Suprapubic skin (tissue), 4 donors: ENCODE measurements at regions not wholly inside any gene's neighbourhood (a gene's known extent, or its start where the extent isn't known, plus 50 kb on each side); places are given as distances from the start of the nearest gene placed in this dataset.

Experiments used
- DNase-seq, 2 donors: peaks; one replicate each; pipeline ENCODE4 v3.0.0-alpha.2; 2019; ENCODE audit warnings: low spot score in 2 of 2
- H3K27ac ChIP-seq: fragments of 200-600 bp; sonication (generic); one replicate; pipeline ENCODE4 v1.5.1; 2019
- H3K27me3 ChIP-seq: fragments of 200-600 bp; sonication (generic); one replicate; pipeline ENCODE4 v1.5.1; 2019
- H3K36me3 ChIP-seq: fragments of 200-600 bp; sonication (generic); one replicate; pipeline ENCODE4 v1.5.1; 2019
- H3K4me1 ChIP-seq: fragments of 200-600 bp; sonication (generic); one replicate; pipeline ENCODE4 v1.5.1; 2019
- H3K4me3 ChIP-seq: fragments of 200-600 bp; sonication (generic); one replicate; pipeline ENCODE4 v1.5.1; 2019; ENCODE audit warnings: mild to moderate bottlenecking
- H3K9me3 ChIP-seq: fragments of 200-600 bp; sonication (generic); one replicate; pipeline ENCODE4 v1.5.1; 2019
- EP300 ChIP-seq: sonication (generic); formaldehyde crosslinking; IDR thresholded peaks from one replicate; pipeline ENCODE4 v1.6.1; 2017; ENCODE audit warnings: antibody characterized with exemption
- POLR2A ChIP-seq, 2 donors: fragments of 450-650 bp; IDR thresholded peaks; one replicate each; pipeline ENCODE4 v1.6.1; 2017; ENCODE audit warnings: antibody characterized with exemption in 2 of 2, mild to moderate bottlenecking in 2 of 2, moderate library complexity in 2 of 2
- POLR2AphosphoS5 ChIP-seq, 3 donors: sonication (generic); formaldehyde crosslinking; IDR thresholded peaks; one replicate each; pipeline ENCODE4 v1.6.1; 2017; ENCODE audit warnings: antibody characterized with exemption in 3 of 3
- WGBS: methylation state at CpG from one replicate; pipeline ENCODE4 v1.1.5; 2018; 5-methylcytosine and 5-hydroxymethylcytosine counted together
- TF ChIP-seq, protein P1 (sequence below), 2 donors: fragments of 200-600 bp in 1 of 2; fragments of 450-650 bp in 1 of 2; sonication (generic) in 1 of 2; IDR thresholded peaks; one replicate each; pipeline ENCODE4 v1.5.1; 2016 to 2019; ENCODE audit warnings: antibody characterized with exemption in 2 of 2, mild to moderate bottlenecking in 1 of 2, moderate library complexity in 1 of 2

DNA sequence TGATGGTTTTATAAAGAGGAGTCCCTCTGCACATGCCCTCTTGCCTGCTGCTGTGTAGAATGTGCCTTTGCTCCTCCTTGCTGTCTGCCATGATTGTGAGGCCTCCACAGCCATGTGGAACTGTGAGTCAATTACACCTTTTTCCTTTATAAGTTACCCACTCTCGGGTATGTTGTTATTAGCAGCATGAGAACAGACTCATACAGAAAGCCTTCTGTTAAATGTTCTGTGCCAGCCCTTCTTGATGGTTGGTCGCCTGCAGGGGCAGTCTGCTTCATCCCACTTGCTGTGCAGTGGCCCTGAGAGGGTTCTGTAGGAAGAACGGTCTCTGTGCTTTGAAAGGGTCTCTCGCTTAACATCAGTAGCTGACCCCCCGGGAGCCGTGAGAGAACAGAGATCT is 248.9 kb upstream of the IGFBP3 start:
- H3K9me3 ChIP-seq, result no peaks in the 10 kb centered on the region
- H3K36me3 ChIP-seq, result no peaks in the 10 kb centered on the region
- peaks cover 3% of the 10 kb centered on the region for H3K4me1 ChIP-seq
- no peak overlapping the region for H3K27ac ChIP-seq
- no peak overlapping the region for H3K4me3 ChIP-seq
- no peak for DNase-seq
- whole genome bisulfite sequencing, result 92% methylated on average over 6 of the region's 6 CpGs
- TF ChIP-seq POLR2AphosphoS5 (IDR thresholded peaks at IDR 0.05), result no peak
- TF ChIP-seq, protein P1, sequence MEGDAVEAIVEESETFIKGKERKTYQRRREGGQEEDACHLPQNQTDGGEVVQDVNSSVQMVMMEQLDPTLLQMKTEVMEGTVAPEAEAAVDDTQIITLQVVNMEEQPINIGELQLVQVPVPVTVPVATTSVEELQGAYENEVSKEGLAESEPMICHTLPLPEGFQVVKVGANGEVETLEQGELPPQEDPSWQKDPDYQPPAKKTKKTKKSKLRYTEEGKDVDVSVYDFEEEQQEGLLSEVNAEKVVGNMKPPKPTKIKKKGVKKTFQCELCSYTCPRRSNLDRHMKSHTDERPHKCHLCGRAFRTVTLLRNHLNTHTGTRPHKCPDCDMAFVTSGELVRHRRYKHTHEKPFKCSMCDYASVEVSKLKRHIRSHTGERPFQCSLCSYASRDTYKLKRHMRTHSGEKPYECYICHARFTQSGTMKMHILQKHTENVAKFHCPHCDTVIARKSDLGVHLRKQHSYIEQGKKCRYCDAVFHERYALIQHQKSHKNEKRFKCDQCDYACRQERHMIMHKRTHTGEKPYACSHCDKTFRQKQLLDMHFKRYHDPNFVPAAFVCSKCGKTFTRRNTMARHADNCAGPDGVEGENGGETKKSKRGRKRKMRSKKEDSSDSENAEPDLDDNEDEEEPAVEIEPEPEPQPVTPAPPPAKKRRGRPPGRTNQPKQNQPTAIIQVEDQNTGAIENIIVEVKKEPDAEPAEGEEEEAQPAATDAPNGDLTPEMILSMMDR (IDR thresholded peaks at IDR 0.05), result no peak
- TF ChIP-seq POLR2A (IDR thresholded peaks at IDR 0.05), result no peak
- TF ChIP-seq EP300, result no peak
- H3K27me3 ChIP-seq, result no peaks in the 10 kb centered on the region

DNA sequence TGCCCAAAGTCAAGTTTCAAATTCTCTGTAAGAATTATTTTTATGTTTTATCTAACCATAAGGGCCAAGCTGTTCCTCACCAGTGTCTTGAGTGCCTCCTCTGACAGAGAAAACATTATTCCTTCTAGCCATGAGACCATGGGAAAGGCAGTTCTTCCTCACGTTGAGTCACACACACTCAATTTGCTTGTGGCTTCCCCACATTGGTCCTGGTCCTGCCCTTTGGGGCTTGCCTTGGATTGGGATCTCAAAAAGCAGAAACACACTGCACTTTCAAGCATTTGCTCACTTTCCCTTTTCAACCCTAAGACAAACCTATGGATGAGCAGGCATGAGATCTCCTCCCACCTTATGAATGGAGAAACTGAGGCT is 248.3 kb upstream of the IGFBP3 start:
- H3K27me3 ChIP-seq, result no peaks in the 10 kb centered on the region
- WGBS, result 81% methylated on average over 1 of the region's 1 CpG
- peak overlapping the region; percentile 34 for H3K27ac ChIP-seq
- peaks cover 3% of the 10 kb centered on the region for H3K4me1 ChIP-seq
- no peak for DNase-seq
- H3K4me3 ChIP-seq, result no peak overlapping the region
- no peaks in the 10 kb centered on the region for H3K9me3 ChIP-seq
- TF ChIP-seq, protein P1 (IDR thresholded peaks at IDR 0.05), result no peak
- no peak for TF ChIP-seq EP300
- no peak for TF ChIP-seq POLR2AphosphoS5 (IDR thresholded peaks at IDR 0.05)
- H3K36me3 ChIP-seq, result no peaks in the 10 kb centered on the region

DNA sequence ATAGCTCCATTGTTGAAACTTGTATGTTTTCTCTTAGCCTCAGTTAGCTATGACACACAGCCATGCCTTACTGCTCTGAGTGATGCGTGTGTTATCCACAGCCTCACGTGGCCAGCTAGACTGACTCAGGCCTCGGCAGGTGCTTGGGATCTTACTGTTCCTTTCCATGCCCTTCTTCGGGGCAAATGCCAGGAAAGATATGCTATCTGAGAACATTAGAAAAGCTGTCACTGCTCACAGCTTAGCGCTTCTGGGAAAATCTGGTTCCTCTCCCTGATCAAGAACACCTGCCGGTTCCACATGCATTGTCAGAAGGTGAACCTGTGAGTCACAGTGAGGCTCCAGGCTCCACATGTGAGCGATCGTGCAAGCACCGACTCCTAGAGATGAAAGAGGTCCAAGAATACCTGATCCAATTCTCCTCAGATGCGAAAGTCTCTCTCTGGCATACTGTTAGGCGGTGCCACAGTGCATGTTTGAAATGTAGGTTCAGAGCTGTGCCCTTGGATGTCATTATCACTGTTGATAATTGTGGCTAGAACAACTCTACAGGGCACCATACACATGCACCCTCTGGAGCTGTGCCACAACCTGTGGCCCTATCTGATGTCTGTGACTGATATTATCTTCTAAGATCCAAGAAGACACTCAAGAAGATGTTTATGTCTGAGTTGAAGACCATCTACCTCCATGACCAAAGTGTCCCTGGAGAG is 247.8 kb upstream of the IGFBP3 start:
- peak overlapping the region; percentile 34 for H3K27ac ChIP-seq
- H3K4me1 ChIP-seq, result peaks cover under 1% of the 10 kb centered on the region
- H3K36me3 ChIP-seq, result no peaks in the 10 kb centered on the region
- WGBS, result 69% methylated on average over 11 of the region's 11 CpGs
- H3K27me3 ChIP-seq, result no peaks in the 10 kb centered on the region
- H3K9me3 ChIP-seq, result no peaks in the 10 kb centered on the region
- TF ChIP-seq POLR2AphosphoS5 (IDR thresholded peaks at IDR 0.05), result no peak
- TF ChIP-seq, protein P1 (IDR thresholded peaks at IDR 0.05), result no peak
- TF ChIP-seq EP300, result no peak
- TF ChIP-seq POLR2A (IDR thresholded peaks at IDR 0.05), result no peak
- no peak for DNase-seq
- no peak overlapping the region for H3K4me3 ChIP-seq

DNA sequence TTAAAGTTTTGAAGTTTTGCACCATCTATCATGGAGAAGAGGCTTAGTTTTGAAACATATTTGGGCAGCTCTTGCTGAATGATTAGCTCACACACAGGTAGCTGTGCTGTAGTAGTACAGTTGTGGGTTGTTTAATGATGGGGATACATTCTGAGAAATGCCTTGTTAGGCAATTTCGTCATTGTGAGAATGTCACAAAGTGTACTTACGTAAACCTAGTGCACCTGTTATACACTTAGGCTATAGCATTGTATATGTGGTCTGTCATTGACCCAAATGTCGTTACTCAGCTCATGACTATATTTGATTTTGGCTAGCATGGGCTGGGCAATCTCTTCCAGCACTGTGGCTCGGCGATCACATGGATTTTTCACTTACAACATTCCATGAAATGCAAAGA is 247.2 kb upstream of the IGFBP3 start:
- DNase-seq, result no peak
- no peak overlapping the region for H3K27ac ChIP-seq
- 57% methylated on average over 5 of the region's 5 CpGs for WGBS
- no peak for TF ChIP-seq POLR2A (IDR thresholded peaks at IDR 0.05)
- no peak for TF ChIP-seq EP300
- TF ChIP-seq POLR2AphosphoS5 (IDR thresholded peaks at IDR 0.05), result no peak
- TF ChIP-seq, protein P1 (IDR thresholded peaks at IDR 0.05), result no peak
- H3K36me3 ChIP-seq, result no peaks in the 10 kb centered on the region
- H3K4me3 ChIP-seq, result no peak overlapping the region
- no peaks in the 10 kb centered on the region for H3K9me3 ChIP-seq
- no peaks in the 10 kb centered on the region for H3K4me1 ChIP-seq
- H3K27me3 ChIP-seq, result no peaks in the 10 kb centered on the region

DNA sequence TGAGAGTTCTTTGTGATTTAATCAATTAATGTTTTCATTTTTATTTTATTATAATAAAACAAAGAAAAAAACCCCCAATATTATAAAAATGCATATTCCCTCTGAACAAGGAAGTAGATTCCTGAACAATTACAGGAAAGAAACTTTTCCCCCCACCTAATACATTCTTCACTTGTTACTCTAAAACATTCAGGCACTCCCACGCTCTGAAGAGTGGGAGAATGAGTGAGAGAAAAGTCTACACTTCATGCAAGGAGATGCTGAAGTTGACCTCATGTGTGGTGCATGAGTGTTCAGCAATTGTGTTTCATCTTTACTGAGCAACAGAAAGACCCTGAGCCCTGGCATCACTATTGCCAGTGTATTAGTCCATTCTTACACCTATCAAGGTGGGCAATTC is 244.2 kb upstream of the IGFBP3 start:
- no peak for TF ChIP-seq EP300
- TF ChIP-seq POLR2AphosphoS5 (IDR thresholded peaks at IDR 0.05), result no peak
- TF ChIP-seq, protein P1 (IDR thresholded peaks at IDR 0.05), result no peak
- TF ChIP-seq POLR2A (IDR thresholded peaks at IDR 0.05), result no peak
- Histone ChIP-seq H3K27ac (no peak overlapping the region), H3K36me3 (no peaks in the 10 kb centered on the region), H3K27me3 (no peaks in the 10 kb centered on the region), H3K4me3 (no peak overlapping the region), H3K9me3 (no peaks in the 10 kb centered on the region), H3K4me1 (no peaks in the 10 kb centered on the region)
- no peak for DNase-seq
- 86% methylated on average over 1 of the region's 1 CpG for WGBS
